Upper lobe of left lung (tissue), 6 donors: ENCODE measurements at regions not wholly inside any gene's neighbourhood (a gene's known extent, or its start where the extent isn't known, plus 50 kb on each side); places are given as distances from the start of the nearest gene placed in this dataset.
"Not testable (repeated sequence)": the region's sequence is repeated elsewhere in the genome, so short reads cannot be mapped to it uniquely, and the experiment has no call there.

Experiments used
- ATAC-seq, 2 donors: fragments of 200-7000 bp; cut with Tn5 transposase; one replicate each; pipeline ENCODE4 v1.9.1; 2022; ENCODE audit warnings: mild to moderate bottlenecking in 2 of 2, moderate library complexity in 2 of 2; ENCODE audit not compliant: low FRiP score in 2 of 2
- DNase-seq, 2 donors: peaks; one replicate each; pipeline ENCODE4 v3.0.0-alpha.2; 2019 to 2020
- H3K27ac ChIP-seq, 4 donors: fragments of 200-600 bp; sonication (generic); one replicate each; pipeline ENCODE4 v1.5.1; 2016 to 2019
- H3K27me3 ChIP-seq, 4 donors: fragments of 200-600 bp; sonication (generic); one replicate each; pipeline ENCODE4 v1.5.1; 2017 to 2019
- H3K36me3 ChIP-seq, 4 donors: fragments of 200-600 bp; sonication (generic); one replicate each; pipeline ENCODE4 v1.5.1; 2016 to 2019
- H3K4me1 ChIP-seq, 4 donors: fragments of 200-600 bp; sonication (generic); one replicate each; pipeline ENCODE4 v1.5.1; 2018 to 2019
- H3K4me3 ChIP-seq, 4 donors: fragments of 200-600 bp; sonication (generic); one replicate each; pipeline ENCODE4 v1.5.1; 2017 to 2019; ENCODE audit warnings: mild to moderate bottlenecking in 2 of 4, moderate library complexity in 1 of 4
- H3K9me3 ChIP-seq, 4 donors: fragments of 200-600 bp; sonication (generic); one replicate each; pipeline ENCODE4 v1.5.1; 2018 to 2019
- CTCF ChIP-seq, 6 experiments: fragments of 450-650 bp in 4 of 6; fragments of 200-600 bp in 2 of 6; sonication (generic) in 2 of 6; IDR thresholded peaks; one replicate each; pipeline ENCODE4 v1.5.1; 2016 to 2019; ENCODE audit warnings: antibody characterized with exemption in 6 of 6
- EP300 ChIP-seq, 4 donors: sonication (generic); formaldehyde crosslinking; IDR thresholded peaks; one replicate each; pipeline ENCODE4 v1.5.1; 2017; ENCODE audit warnings: antibody characterized with exemption in 4 of 4, control low read depth in 2 of 4
- POLR2A ChIP-seq, 4 donors: fragments of 450-650 bp; IDR thresholded peaks; one replicate each; pipeline ENCODE4 v1.5.1; 2016 to 2017; ENCODE audit warnings: antibody characterized with exemption in 4 of 4, mild to moderate bottlenecking in 2 of 4
- POLR2AphosphoS5 ChIP-seq, 2 donors: sonication (generic); formaldehyde crosslinking; IDR thresholded peaks; one replicate each; pipeline ENCODE4 v1.5.1; 2017; ENCODE audit warnings: antibody characterized with exemption in 2 of 2
- WGBS, 2 donors: methylation state at CpG; one replicate each; pipeline ENCODE4 v1.1.5; 2017 to 2018; 5-methylcytosine and 5-hydroxymethylcytosine counted together
- donor health status: DM: no; HTN: no; CAD: no; lungs with moderate emphysema.
- donor health status: DM: no; HTN: yes; CAD: no; lungs with severe emphysema.

GRCh38 chr2:16972276-16972675, 306.6 kb upstream of the CYRIA start:
- TF ChIP-seq CTCF (IDR thresholded peaks at IDR 0.05) (no peak), POLR2A (IDR thresholded peaks at IDR 0.05) (no peak), EP300 (IDR thresholded peaks at IDR 0.05) (no peak), POLR2AphosphoS5 (IDR thresholded peaks at IDR 0.05) (no peak)
- no peaks in the 10 kb centered on the region for H3K27me3 ChIP-seq
- H3K4me3 ChIP-seq = no peak overlapping the region
- DNase-seq = no peak
- ATAC-seq = no peak
- no peaks in the 10 kb centered on the region for H3K36me3 ChIP-seq
- 91 to 94% methylated on average over 1 of the region's 1 CpG for WGBS, 2 donors
- H3K4me1 ChIP-seq = no peaks in the 10 kb centered on the region
- no peak overlapping the region for H3K27ac ChIP-seq
- H3K9me3 ChIP-seq = no peaks in the 10 kb centered on the region

- DNase-seq = no peak
- Histone ChIP-seq H3K4me1 (no peaks in the 10 kb centered on the region), H3K9me3 (no peaks in the 10 kb centered on the region), H3K27ac (no peak overlapping the region), H3K27me3 (no peaks in the 10 kb centered on the region), H3K36me3 (no peaks in the 10 kb centered on the region), H3K4me3 (no peak overlapping the region)
- ATAC-seq = no peak
- TF ChIP-seq POLR2AphosphoS5 (IDR thresholded peaks at IDR 0.05) = no peak
- TF ChIP-seq POLR2A (IDR thresholded peaks at IDR 0.05) = no peak
- TF ChIP-seq EP300 (IDR thresholded peaks at IDR 0.05) = no peak
- TF ChIP-seq CTCF (IDR thresholded peaks at IDR 0.05) = no peak
- WGBS, 2 donors = 78 to 80% methylated on average over 4 of the region's 4 CpGs
Measured at GRCh38 chr2:16971722-16972234, 306.1 kb upstream of the CYRIA start.

GRCh38 chr2:16970948-16971347, 305.3 kb upstream of the CYRIA start:
- not testable (repeated sequence) for H3K4me1 ChIP-seq, H3K4me3 ChIP-seq, H3K9me3 ChIP-seq, DNase-seq, H3K27me3 ChIP-seq, H3K27ac ChIP-seq, H3K36me3 ChIP-seq, ATAC-seq
- 89 to 95% methylated on average over 3 of the region's 3 CpGs for WGBS, 2 donors

- WGBS, 2 donors = 83 to 84% methylated on average over 1 of the region's 1 CpG
- TF ChIP-seq POLR2AphosphoS5 (IDR thresholded peaks at IDR 0.05) (no peak), POLR2A (IDR thresholded peaks at IDR 0.05) (no peak), EP300 (IDR thresholded peaks at IDR 0.05) (no peak), CTCF (IDR thresholded peaks at IDR 0.05) (no peak)
- no peaks in the 10 kb centered on the region for H3K27me3 ChIP-seq
- H3K27ac ChIP-seq = no peak overlapping the region
- H3K4me3 ChIP-seq = no peak overlapping the region
- H3K36me3 ChIP-seq = no peaks in the 10 kb centered on the region
- H3K4me1 ChIP-seq = no peaks in the 10 kb centered on the region
- no peaks in the 10 kb centered on the region for H3K9me3 ChIP-seq
- ATAC-seq = no peak
- DNase-seq = no peak
Measured at GRCh38 chr2:16962505-16962904, 296.9 kb upstream of the CYRIA start.

GRCh38 chr2:16960579-16960978, 294.9 kb upstream of the CYRIA start:
- Histone ChIP-seq H3K4me3 (no peak overlapping the region), H3K27ac (no peak overlapping the region), H3K36me3 (no peaks in the 10 kb centered on the region), H3K9me3 (no peaks in the 10 kb centered on the region), H3K4me1 (no peaks in the 10 kb centered on the region), H3K27me3 (no peaks in the 10 kb centered on the region)
- DNase-seq (no peak), ATAC-seq (no peak)
- WGBS, 2 donors = 77 to 89% methylated on average over 3 of the region's 3 CpGs
- TF ChIP-seq POLR2A (IDR thresholded peaks at IDR 0.05) (no peak), CTCF (IDR thresholded peaks at IDR 0.05) (no peak), EP300 (IDR thresholded peaks at IDR 0.05) (no peak), POLR2AphosphoS5 (IDR thresholded peaks at IDR 0.05) (no peak)
